Ovary (tissue), 3 donors: ENCODE measurements at regions not wholly inside any gene's neighbourhood (a gene's known extent, or its start where the extent isn't known, plus 50 kb on each side); places are given as distances from the start of the nearest gene placed in this dataset.

Source experiments
- CTCF ChIP-seq, 3 donors: fragments of 450-650 bp in 2 of 3; fragments of 200-600 bp in 1 of 3; IDR thresholded peaks; one replicate each; pipeline versions ENCODE4 v1.5.1 to v1.8.0; 2016 to 2022; ENCODE audit warnings: antibody characterized with exemption in 3 of 3, mild to moderate bottlenecking in 1 of 3
- EP300 ChIP-seq: sonication (generic); formaldehyde crosslinking; IDR thresholded peaks from one replicate; pipeline ENCODE4 v1.6.1; 2017; ENCODE audit warnings: antibody characterized with exemption
- donor health status: DM: no; HTN: no; CAD: no.

DNA sequence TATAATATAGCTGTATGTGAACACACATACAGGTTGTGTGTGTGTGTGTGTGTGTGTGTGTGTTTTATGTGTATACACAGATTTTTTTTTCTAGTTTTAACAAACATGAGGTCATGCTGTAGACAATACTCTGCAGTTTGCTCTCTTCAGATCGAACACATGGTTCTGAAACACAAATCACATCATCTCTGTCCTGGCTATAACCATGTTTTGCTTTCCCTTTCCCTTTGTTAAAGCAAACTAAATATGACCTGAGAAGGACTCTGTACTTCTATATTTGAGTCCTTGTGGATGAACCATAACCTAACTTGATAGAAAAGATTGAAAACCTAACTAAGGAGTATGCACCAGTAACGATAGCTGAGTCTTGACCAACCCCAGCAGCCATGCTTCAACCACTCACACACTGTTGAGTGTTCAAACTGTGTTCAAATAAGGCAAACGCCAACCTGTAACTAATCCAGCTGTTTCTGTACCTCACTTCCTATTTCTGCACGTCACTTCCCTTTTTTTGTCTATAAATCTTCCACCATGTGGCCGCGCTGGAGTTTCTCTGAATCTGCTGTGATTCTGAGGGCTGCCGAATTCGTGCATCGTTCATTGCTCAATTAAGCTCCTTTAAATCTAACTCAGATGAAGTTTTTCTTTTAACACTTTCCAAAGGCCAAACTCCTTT is 303.8 kb downstream of the HS3ST3B1 start:
- TF ChIP-seq EP300 (no peak), CTCF (IDR thresholded peaks at IDR 0.05) (no peak)
